ENCODE measurements at regions not wholly inside any gene's neighbourhood (a gene's known extent, or its start where the extent isn't known, plus 50 kb on each side); places are given as distances from the start of the nearest gene placed in this dataset.

GRCh38 chrX:22730542-22730941, 269.2 kb upstream of the DDX53 start:
- no peak for DNase-seq
- in situ Hi-C loops (cut with HindIII; ENCODE audit: low pct_ligation_motif_present, low sequenced_read_pairs): no loop called here
- H3K27ac ChIP-seq: no peak overlapping the region
- TF ChIP-seq CTCF (IDR thresholded peaks at IDR 0.05; ENCODE audit: low read depth, low read length, missing control alignments): no peak
- H3K36me3 ChIP-seq (replicated peaks): no peaks in the 10 kb centered on the region
- no peaks in the 10 kb centered on the region for H3K27me3 ChIP-seq (replicated peaks)
- no peak overlapping the region for H3K4me3 ChIP-seq (ENCODE audit: low read depth, low read length)

GRCh38 chrX:22737541-22737940, 262.2 kb upstream of the DDX53 start:
- no peak overlapping the region for H3K27ac ChIP-seq
- no peaks in the 10 kb centered on the region for H3K36me3 ChIP-seq (replicated peaks)
- no peaks in the 10 kb centered on the region for H3K27me3 ChIP-seq (replicated peaks)
- in situ Hi-C loops (cut with HindIII; ENCODE audit: low pct_ligation_motif_present, low sequenced_read_pairs): no loop called here
- no peak for DNase-seq
- no peak overlapping the region for H3K4me3 ChIP-seq (ENCODE audit: low read depth, low read length)
- TF ChIP-seq CTCF (IDR thresholded peaks at IDR 0.05; ENCODE audit: low read depth, low read length, missing control alignments): no peak

GRCh38 chrX:22739276-22739675, 260.5 kb upstream of the DDX53 start:
- in situ Hi-C loops (cut with HindIII; ENCODE audit: low pct_ligation_motif_present, low sequenced_read_pairs): no loop called here
- no peak for TF ChIP-seq CTCF (IDR thresholded peaks at IDR 0.05; ENCODE audit: low read depth, low read length, missing control alignments)
- no peak for DNase-seq
- H3K27me3 ChIP-seq (replicated peaks): no peaks in the 10 kb centered on the region
- H3K36me3 ChIP-seq (replicated peaks): no peaks in the 10 kb centered on the region
- no peak overlapping the region for H3K27ac ChIP-seq
- no peak overlapping the region for H3K4me3 ChIP-seq (ENCODE audit: low read depth, low read length)

GRCh38 chrX:22740836-22741235, 258.9 kb upstream of the DDX53 start:
- TF ChIP-seq CTCF (IDR thresholded peaks at IDR 0.05; ENCODE audit: low read depth, low read length, missing control alignments): no peak
- Histone ChIP-seq H3K27ac (no peak overlapping the region), H3K27me3 (replicated peaks) (no peaks in the 10 kb centered on the region), H3K36me3 (replicated peaks) (no peaks in the 10 kb centered on the region), H3K4me3 (ENCODE audit: low read depth, low read length) (no peak overlapping the region)
- in situ Hi-C loops (cut with HindIII; ENCODE audit: low pct_ligation_motif_present, low sequenced_read_pairs): no loop called here
- DNase-seq: no peak

- TF ChIP-seq CTCF (IDR thresholded peaks at IDR 0.05; ENCODE audit: low read depth, low read length, missing control alignments): no peak
- Histone ChIP-seq H3K36me3 (replicated peaks) (no peaks in the 10 kb centered on the region), H3K4me3 (ENCODE audit: low read depth, low read length) (no peak overlapping the region), H3K27ac (no peak overlapping the region), H3K27me3 (replicated peaks) (no peaks in the 10 kb centered on the region)
- DNase-seq: no peak
- in situ Hi-C loops (cut with HindIII; ENCODE audit: low pct_ligation_motif_present, low sequenced_read_pairs): no loop called here
Measured at GRCh38 chrX:22742174-22742573, 257.6 kb upstream of the DDX53 start.

- DNase-seq: no peak
- TF ChIP-seq CTCF (IDR thresholded peaks at IDR 0.05; ENCODE audit: low read depth, low read length, missing control alignments): no peak
- no peak overlapping the region for H3K27ac ChIP-seq
- no peak overlapping the region for H3K4me3 ChIP-seq (ENCODE audit: low read depth, low read length)
- H3K27me3 ChIP-seq (replicated peaks): no peaks in the 10 kb centered on the region
- in situ Hi-C loops (cut with HindIII; ENCODE audit: low pct_ligation_motif_present, low sequenced_read_pairs): no loop called here
- no peaks in the 10 kb centered on the region for H3K36me3 ChIP-seq (replicated peaks)
Measured at GRCh38 chrX:22746081-22746480, 253.7 kb upstream of the DDX53 start.

Measured in brain microvascular endothelial cell (primary cell).